Activated CD8-positive, alpha-beta memory T cell treated with anti-CD3 and anti-CD28 coated beads, Interleukin-2, amount 10 ng/mL, durations not matched to agents 7 days and 5 days (primary cell): ENCODE measurements at regions not wholly inside any gene's neighbourhood (a gene's known extent, or its start where the extent isn't known, plus 50 kb on each side); places are given as distances from the start of the nearest gene placed in this dataset.

Experiments
- ATAC-seq: fragments of 150-1000 bp; cut with Tn5 transposase; one replicate; pipeline ENCODE4 v1.10.0; 2021; ENCODE audit warnings: moderate library complexity
- CTCF ChIA-PET: fragments of 350-600 bp; sonication (Branson Sonifier 250); formaldehyde crosslinking; loops from one replicate; lab custom pipeline; 2021; ENCODE audit warnings: antibody characterized with exemption; lab: Charles Lee
- DNase-seq: peaks from one replicate; pipeline ENCODE4 v3.0.0-alpha.2; 2020
- H3K27ac Mint-ChIP-seq: one replicate; pipeline ENCODE4 v1.8.0; 2021; ENCODE audit warnings: mild to moderate bottlenecking, mixed read lengths
- H3K27me3 Mint-ChIP-seq: one replicate; pipeline ENCODE4 v1.8.0; 2021; ENCODE audit warnings: mixed read lengths
- H3K36me3 Mint-ChIP-seq: one replicate; pipeline ENCODE4 v1.8.0; 2021; ENCODE audit warnings: mild to moderate bottlenecking, mixed read lengths
- H3K4me1 Mint-ChIP-seq: one replicate; pipeline ENCODE4 v1.8.0; 2021; ENCODE audit warnings: mixed read lengths
- H3K4me3 Mint-ChIP-seq: one replicate; pipeline ENCODE4 v1.8.0; 2021; ENCODE audit warnings: mild to moderate bottlenecking, moderate library complexity, mixed read lengths
- H3K9me3 Mint-ChIP-seq: one replicate; pipeline ENCODE4 v1.8.0; 2022; ENCODE audit warnings: low read depth, mixed read lengths

DNA sequence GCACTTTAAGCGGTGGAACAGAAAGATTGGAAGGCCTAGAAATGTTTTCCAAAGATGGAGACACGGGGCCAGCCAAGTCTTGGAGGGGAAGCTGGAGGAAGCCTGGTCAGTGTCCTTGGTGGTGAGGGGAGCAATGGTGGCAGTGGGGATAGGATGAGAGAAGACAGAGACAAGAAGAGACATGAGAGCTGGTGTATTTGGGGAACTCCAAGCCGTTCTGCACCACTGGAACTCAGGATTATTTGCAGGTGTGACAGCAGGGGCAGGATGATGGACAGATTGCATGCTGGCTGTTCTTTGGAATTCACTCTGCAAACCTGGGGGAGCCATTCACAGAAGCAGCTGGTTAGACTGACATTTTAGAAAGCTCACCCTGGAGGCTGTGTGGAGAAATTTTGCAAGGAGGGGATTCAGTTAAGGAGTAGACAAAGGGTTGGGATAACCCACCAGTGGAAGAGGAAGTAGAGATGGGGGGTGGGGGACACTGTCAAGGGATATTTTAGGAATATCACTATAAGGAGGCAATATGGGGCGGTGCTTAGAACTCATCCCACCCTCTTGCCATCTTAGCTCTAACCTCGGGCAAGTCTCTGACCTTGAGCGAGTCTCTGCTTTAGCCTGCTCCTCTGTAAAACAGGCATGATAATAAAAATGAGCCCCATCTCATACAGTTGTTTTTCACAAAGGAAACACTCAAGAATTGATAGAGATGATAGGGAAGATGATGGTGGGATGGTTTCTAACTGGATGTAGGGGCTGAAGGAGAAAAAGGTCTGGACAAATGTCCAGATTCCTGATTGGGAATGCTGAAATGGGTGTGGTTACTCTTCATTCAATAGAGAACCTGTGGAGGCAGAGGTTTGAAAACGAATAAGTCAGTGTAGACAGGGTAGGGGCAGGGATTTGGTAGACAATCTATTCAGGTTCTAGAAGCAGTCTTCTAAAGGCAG lies 175.8 kb downstream of the MYCN start:
- Mint-ChIP-seq H3K4me3 (no peak overlapping the region), H3K27ac (no peak overlapping the region), H3K4me1 (no peaks in the 10 kb centered on the region), H3K27me3 (no peaks in the 10 kb centered on the region), H3K9me3 (no peaks in the 10 kb centered on the region), H3K36me3 (no peaks in the 10 kb centered on the region)
- CTCF ChIA-PET = no interaction called here
- ATAC-seq = no peak
- no peak for DNase-seq

DNA sequence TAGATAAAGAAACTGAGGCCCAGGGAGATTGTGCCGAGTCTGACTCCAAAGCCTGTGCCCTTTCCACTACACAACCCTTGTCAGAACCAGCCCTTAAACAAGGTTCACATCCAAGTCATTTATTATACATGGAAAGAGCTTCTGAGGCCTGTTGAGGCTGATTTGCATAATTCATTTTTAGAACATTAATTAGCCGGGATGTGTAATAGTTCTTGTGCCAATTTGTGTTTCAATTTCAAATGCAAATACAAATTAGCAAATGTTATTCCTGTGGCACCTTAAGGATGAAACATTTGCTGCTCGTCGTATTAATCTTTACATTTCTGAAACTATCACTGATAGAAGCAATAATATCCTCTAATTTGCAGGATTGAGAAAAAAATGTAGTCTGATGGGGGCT lies 174.9 kb downstream of the MYCN start:
- no peak for ATAC-seq
- Mint-ChIP-seq H3K9me3 (no peaks in the 10 kb centered on the region), H3K4me3 (no peak overlapping the region), H3K4me1 (no peaks in the 10 kb centered on the region), H3K27me3 (no peaks in the 10 kb centered on the region), H3K27ac (no peak overlapping the region), H3K36me3 (no peaks in the 10 kb centered on the region)
- no peak for DNase-seq
- CTCF ChIA-PET = no interaction called here

DNA sequence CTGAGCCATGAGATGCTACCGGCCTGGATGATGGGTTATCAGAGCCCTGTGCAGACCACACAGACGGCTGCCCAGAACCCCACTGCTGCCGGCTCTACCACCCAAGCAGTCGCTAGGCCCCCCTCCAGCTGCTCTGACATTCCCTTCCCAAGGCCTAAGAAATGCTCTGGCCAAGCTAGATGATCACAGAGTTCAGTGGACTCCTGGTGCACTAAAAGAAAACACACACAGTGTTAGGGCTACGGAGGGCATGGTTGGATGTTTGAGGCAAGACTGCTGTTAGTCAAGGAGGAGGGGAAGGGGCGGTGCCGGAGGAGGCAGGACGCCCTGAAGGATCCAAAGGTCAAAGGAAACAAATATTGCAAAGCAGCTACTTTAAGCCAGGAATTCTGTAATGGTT lies 174.5 kb downstream of the MYCN start:
- H3K4me1 Mint-ChIP-seq = no peaks in the 10 kb centered on the region
- CTCF ChIA-PET = no interaction called here
- no peaks in the 10 kb centered on the region for H3K9me3 Mint-ChIP-seq
- H3K4me3 Mint-ChIP-seq = no peak overlapping the region
- no peak overlapping the region for H3K27ac Mint-ChIP-seq
- ATAC-seq = no peak
- H3K36me3 Mint-ChIP-seq = no peaks in the 10 kb centered on the region
- no peak for DNase-seq
- H3K27me3 Mint-ChIP-seq = no peaks in the 10 kb centered on the region

DNA sequence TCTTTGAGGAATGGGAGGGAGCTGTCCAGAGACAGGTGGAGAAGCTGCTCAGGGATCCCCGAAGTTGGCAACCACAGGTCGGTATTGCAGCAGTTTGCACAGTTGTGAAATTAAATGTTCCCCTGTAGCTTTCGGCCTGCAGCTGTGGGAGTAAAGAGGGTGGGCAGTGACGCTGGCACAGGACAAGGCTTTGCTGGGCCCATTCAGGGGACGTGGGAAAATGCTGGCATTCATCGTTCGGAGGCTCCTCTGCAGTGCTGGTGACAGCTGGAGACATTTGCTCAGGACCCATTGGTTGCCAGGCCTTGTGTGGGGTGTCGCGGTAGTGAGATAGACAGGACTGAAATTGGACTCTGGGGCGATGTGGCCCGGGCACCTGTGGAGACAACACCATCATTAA lies 173.7 kb downstream of the MYCN start:
- Mint-ChIP-seq H3K36me3 (no peaks in the 10 kb centered on the region), H3K27me3 (no peaks in the 10 kb centered on the region), H3K4me1 (no peaks in the 10 kb centered on the region), H3K9me3 (no peaks in the 10 kb centered on the region), H3K27ac (no peak overlapping the region), H3K4me3 (no peak overlapping the region)
- no peak for DNase-seq
- CTCF ChIA-PET = no interaction called here
- no peak for ATAC-seq

DNA sequence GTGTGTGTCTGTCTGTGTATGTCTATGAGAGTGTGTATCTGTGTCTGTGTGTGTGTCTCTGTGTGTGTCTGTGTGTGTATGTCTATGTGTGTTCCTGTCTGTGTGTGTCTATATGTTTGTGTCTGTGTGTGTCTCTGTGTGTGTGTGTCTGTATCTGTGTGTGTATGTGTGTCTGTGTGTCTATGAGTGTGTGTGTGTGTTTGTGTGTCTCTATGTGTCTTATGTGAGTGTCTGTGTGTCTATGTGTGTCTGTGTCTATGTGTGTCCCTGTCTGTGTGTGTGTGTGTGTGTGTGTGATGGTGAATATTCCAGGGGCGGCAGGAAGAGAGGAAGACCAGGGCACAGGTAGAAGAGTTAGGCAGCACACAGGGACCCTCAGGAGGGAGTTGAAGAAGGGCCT lies 173.2 kb downstream of the MYCN start:
- no peak for ATAC-seq
- CTCF ChIA-PET = no interaction called here
- Mint-ChIP-seq H3K27me3 (no peaks in the 10 kb centered on the region), H3K27ac (no peak overlapping the region), H3K4me3 (no peak overlapping the region), H3K9me3 (no peaks in the 10 kb centered on the region), H3K36me3 (no peaks in the 10 kb centered on the region), H3K4me1 (no peaks in the 10 kb centered on the region)
- no peak for DNase-seq

DNA sequence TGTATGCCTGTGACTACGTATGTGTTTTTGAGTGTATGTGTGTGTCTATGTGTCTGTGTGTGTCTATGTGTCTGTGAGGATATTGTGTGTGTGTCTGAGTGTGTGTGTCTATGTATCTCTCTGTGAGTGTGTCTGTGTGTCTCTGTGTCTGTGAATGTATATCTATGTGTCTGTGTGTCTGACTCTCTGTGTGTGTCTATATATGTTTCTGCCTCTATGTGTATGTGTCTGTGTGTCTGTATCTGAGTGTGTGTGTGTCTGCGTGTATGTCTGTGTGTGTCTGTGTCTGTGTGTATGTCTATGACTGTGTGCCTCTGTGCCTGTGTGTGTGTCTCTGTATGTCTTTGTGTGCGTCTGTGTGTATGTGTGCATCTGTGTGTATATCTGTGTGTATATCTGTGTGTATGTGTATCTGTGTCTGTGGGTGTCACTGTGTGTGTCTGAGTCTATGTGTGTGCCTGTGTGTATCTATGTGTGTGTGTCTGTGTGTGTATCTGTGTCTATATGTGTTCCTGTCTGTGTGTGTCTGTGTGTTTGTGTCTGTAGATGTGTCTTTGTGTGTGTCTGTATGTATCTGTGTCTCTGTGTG lies 172.7 kb downstream of the MYCN start:
- DNase-seq (no peak), ATAC-seq (no peak)
- no peak overlapping the region for H3K27ac Mint-ChIP-seq
- no peaks in the 10 kb centered on the region for H3K4me1 Mint-ChIP-seq
- no peaks in the 10 kb centered on the region for H3K27me3 Mint-ChIP-seq
- CTCF ChIA-PET = no interaction called here
- no peaks in the 10 kb centered on the region for H3K9me3 Mint-ChIP-seq
- no peak overlapping the region for H3K4me3 Mint-ChIP-seq
- H3K36me3 Mint-ChIP-seq = no peaks in the 10 kb centered on the region

DNA sequence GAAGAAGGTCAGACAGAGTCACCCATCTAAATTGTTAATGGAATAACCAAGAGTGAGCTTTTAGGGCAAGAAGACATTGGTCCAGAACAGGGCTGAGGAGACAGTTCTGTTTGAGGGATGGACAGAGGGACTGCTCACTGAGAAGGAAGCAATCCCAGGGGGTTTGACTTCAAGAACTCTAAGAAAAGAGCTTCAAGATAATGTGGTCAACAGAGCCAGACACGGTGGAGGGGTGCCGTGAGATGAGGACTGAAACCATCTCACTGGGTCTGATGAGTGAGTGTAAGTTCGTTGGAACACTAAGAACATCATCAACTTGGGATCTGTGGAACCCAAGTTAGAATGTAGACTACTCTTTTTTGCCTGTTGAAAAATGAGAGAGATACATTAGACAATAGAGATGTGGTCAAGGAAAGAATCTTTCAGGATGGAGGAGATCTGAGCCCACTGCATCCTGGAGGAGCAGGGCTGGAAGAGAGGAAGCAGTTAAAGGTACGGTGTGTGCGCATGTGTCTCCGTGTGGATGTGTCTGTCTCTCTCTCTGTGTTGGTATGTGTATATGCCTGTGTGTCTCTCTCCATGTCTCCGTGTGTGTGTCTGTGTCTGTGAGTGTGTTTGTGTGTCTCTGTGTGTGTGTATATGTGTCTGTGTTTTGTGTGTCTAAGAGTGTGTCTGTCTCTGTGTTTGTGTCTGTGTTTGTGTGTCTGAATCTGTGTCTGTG lies 172.1 kb downstream of the MYCN start:
- DNase-seq = no peak
- Mint-ChIP-seq H3K27me3 (no peaks in the 10 kb centered on the region), H3K36me3 (no peaks in the 10 kb centered on the region), H3K4me1 (no peaks in the 10 kb centered on the region), H3K27ac (no peak overlapping the region), H3K4me3 (no peak overlapping the region), H3K9me3 (no peaks in the 10 kb centered on the region)
- CTCF ChIA-PET = no interaction called here
- no peak for ATAC-seq

DNA sequence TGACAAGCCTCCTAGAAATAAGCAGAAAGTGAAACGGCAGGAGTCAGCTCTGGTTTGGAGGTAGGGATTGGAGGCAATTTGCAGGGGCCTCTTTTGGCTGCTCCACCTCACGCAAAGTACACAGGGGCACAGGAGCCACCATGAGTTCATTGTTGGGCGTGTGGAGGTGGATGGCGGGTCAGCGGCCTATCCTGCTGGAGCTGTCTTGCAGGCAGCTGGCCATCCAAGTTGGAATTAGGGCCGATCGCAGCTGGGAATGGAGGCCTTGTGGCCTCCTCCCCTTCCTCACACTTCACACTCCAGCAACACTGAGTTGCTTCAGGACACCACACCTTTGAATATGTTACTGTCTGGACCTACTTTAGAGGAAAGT lies 171.5 kb downstream of the MYCN start:
- Mint-ChIP-seq H3K4me1 (no peaks in the 10 kb centered on the region), H3K27me3 (no peaks in the 10 kb centered on the region), H3K9me3 (no peaks in the 10 kb centered on the region), H3K36me3 (no peaks in the 10 kb centered on the region), H3K27ac (no peak overlapping the region), H3K4me3 (no peak overlapping the region)
- CTCF ChIA-PET = no interaction called here
- ATAC-seq (no peak), DNase-seq (no peak)

DNA sequence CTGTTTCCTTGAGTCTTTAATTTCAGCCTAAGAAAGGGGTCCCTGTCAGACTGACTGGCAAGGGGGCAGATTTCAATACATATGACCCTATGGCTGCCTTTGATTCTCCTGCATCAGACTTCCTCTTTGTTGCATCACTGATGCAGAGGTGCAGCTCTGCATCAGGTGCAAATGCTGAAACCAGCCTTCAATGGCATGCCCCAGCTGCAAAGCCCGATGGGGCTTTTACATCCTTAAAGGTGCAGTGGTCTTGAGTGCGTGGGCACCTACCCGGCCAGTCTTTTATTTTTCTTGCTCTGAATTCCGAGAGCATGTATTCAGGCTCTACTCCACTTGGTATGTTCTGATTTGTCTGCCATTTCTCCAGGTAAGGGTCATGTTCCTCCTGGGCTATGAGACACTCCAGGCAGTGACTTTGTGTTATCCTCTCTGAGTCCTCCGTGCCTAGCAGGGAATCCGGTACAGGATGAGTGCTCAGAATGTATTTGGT lies 169.5 kb downstream of the MYCN start:
- DNase-seq = no peak
- Mint-ChIP-seq H3K27me3 (no peaks in the 10 kb centered on the region), H3K9me3 (no peaks in the 10 kb centered on the region), H3K36me3 (no peaks in the 10 kb centered on the region), H3K4me3 (no peak overlapping the region), H3K27ac (no peak overlapping the region), H3K4me1 (no peaks in the 10 kb centered on the region)
- ATAC-seq = no peak
- CTCF ChIA-PET = no interaction called here

DNA sequence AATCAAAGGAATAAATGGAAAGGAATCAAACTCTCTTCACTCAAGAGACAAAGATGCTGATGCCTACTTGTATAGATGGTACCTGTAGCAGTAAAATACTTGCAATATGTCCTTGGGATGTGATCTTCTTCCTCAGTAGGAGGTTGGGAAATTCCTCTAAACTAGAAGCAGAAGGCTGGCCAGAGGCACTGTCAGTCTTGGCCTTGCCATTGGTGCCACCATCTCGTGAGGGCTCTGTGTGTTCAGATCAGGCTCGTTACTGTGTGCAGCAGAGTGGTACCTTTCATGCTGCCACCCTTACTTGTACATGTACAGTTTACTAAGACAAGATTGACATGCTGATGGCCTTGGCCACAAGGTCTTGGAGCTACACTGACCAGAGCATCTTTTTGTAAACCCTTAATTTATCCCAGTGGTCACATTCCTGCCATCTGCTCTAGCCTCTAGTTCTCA lies 169.0 kb downstream of the MYCN start:
- Mint-ChIP-seq H3K9me3 (no peaks in the 10 kb centered on the region), H3K36me3 (no peaks in the 10 kb centered on the region), H3K4me3 (no peak overlapping the region), H3K27me3 (no peaks in the 10 kb centered on the region), H3K4me1 (no peaks in the 10 kb centered on the region), H3K27ac (no peak overlapping the region)
- no peak for ATAC-seq
- DNase-seq = no peak
- CTCF ChIA-PET = no interaction called here

DNA sequence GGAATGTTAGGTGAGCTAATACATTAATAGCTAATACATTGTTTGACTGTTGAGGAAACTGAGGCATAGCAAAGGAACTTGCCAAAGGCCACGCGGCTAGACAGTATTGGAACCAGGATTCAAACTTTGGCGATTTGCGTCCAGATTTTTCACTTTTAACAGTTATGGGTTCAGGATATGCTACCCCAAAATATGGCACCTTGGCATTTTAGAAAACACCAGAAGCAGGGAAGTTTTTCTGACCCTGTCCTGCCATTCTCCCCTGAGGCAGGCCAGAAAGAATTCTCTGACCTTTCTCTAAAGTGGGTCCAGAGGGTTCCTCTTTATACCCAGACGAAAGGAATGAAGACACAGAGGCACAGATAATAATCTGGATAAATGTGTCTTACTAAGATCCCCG lies 166.9 kb downstream of the MYCN start:
- Mint-ChIP-seq H3K4me3 (no peak overlapping the region), H3K4me1 (no peaks in the 10 kb centered on the region), H3K9me3 (no peaks in the 10 kb centered on the region), H3K27me3 (no peaks in the 10 kb centered on the region), H3K36me3 (no peaks in the 10 kb centered on the region), H3K27ac (no peak overlapping the region)
- CTCF ChIA-PET = no interaction called here
- DNase-seq = no peak
- ATAC-seq = no peak

DNA sequence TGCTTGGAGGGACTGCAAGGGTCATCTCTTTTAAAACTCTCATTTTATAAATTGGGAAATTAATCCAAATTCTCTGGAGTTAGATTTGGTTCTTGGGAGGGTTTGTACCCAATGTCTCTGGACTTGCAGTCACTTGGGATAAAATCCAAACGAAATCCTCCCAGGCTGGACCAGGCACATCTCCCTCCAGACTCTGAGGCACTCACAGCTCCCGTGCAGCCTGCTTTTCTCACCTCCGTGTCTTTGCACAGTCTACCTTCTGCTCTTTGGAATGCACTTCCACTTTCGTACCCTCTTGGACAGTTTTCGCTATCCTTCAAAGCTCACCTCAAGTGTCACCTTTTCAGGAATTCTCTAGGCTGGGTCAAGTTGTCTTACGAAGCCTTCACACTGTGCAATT lies 166.3 kb downstream of the MYCN start:
- CTCF ChIA-PET = no interaction called here
- ATAC-seq = no peak
- Mint-ChIP-seq H3K27me3 (no peaks in the 10 kb centered on the region), H3K36me3 (no peaks in the 10 kb centered on the region), H3K27ac (no peak overlapping the region), H3K4me1 (no peaks in the 10 kb centered on the region), H3K9me3 (no peaks in the 10 kb centered on the region), H3K4me3 (no peak overlapping the region)
- no peak for DNase-seq

DNA sequence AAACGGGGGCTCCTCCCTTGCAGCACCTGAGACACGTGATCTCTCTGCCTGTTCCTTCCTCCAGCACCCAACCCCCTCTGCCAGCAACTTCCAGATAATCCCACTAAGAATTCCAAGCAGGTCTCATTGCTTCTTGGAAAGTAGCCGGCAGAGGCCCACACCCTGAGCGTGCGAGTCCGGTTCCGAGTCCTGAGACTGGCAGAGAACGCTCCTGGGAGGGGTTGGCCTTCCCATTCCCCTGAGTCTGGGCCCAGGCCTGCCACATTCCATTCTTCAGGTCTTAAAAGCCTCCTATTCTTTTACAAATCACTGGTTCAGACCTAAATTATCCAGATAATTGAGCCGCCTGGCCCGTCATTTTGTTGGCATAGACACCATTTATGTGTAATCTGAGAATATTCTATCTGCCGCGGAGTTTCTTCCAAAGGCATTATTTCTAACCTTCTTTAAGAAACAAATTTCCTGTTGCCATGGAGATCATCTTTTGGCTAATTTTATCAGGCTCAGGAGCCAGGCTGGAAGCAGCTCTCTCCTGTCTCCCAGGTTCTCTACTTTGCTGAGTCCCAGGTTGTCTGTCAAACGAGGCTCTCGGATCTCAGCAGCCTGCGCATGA lies 165.4 kb downstream of the MYCN start:
- H3K36me3 Mint-ChIP-seq = no peaks in the 10 kb centered on the region

More for the DNA sequence above, 165.4 kb downstream of the MYCN start:
- Mint-ChIP-seq H3K9me3 (no peaks in the 10 kb centered on the region), H3K27ac (no peak overlapping the region), H3K4me1 (no peaks in the 10 kb centered on the region), H3K4me3 (no peak overlapping the region), H3K27me3 (no peaks in the 10 kb centered on the region)
- DNase-seq (no peak), ATAC-seq (no peak)
- CTCF ChIA-PET = no interaction called here
